Tibial artery (tissue), 4 donors: ENCODE measurements at regions not wholly inside any gene's neighbourhood (a gene's known extent, or its start where the extent isn't known, plus 50 kb on each side); places are given as distances from the start of the nearest gene placed in this dataset.

Experiments
- DNase-seq, 2 donors: peaks; one replicate each; pipeline ENCODE4 v3.0.0-alpha.2; 2019
- H3K27ac ChIP-seq, 2 donors: fragments of 200-600 bp; sonication (generic) in 1 of 2; 1 replicate in 1 of 2; 2 replicates in 1 of 2; pipeline ENCODE4 v1.5.1; 2018 to 2019; ENCODE audit warnings: mild to moderate bottlenecking in 1 of 2
- H3K27me3 ChIP-seq, 2 donors: fragments of 200-600 bp; sonication (generic) in 1 of 2; one replicate each; pipeline versions ENCODE4 v1.5.1 to v1.6.0; 2016 to 2019
- H3K36me3 ChIP-seq, 3 donors: fragments of 200-600 bp; sonication (generic) in 2 of 3; one replicate each; pipeline ENCODE4 v1.5.1; 2016 to 2019; ENCODE audit warnings: mild to moderate bottlenecking in 2 of 3
- H3K4me1 ChIP-seq, 4 donors: fragments of 200-600 bp; sonication (generic) in 2 of 4; 1 replicate in 3 of 4; 2 replicates in 1 of 4; pipeline ENCODE4 v1.5.1; 2016 to 2019
- H3K4me3 ChIP-seq, 2 donors: fragments of 200-600 bp; sonication (generic) in 1 of 2; 1 replicate in 1 of 2; 2 replicates in 1 of 2; pipeline ENCODE4 v1.5.1; 2018 to 2019; ENCODE audit warnings: mild to moderate bottlenecking in 2 of 2
- H3K9me3 ChIP-seq, 3 donors: fragments of 200-600 bp; sonication (generic) in 1 of 3; one replicate each; pipeline ENCODE4 v1.5.1; 2016 to 2019
- intact Hi-C: fragments of 100-400 bp; cut with DNase I; formaldehyde crosslinking; loops from one replicate; pipeline ENCODE4 v1.15.0; 2023; ENCODE audit warnings: low total_unique reads
- TF ChIP-seq, protein P1 (sequence below), 2 experiments: fragments of 200-600 bp in 1 of 2; fragments of 450-650 bp in 1 of 2; IDR thresholded peaks; one replicate each; pipeline ENCODE4 v1.5.1; 2017 to 2019; ENCODE audit warnings: antibody characterized with exemption in 2 of 2, mild to moderate bottlenecking in 1 of 2, moderate library complexity in 1 of 2

DNA sequence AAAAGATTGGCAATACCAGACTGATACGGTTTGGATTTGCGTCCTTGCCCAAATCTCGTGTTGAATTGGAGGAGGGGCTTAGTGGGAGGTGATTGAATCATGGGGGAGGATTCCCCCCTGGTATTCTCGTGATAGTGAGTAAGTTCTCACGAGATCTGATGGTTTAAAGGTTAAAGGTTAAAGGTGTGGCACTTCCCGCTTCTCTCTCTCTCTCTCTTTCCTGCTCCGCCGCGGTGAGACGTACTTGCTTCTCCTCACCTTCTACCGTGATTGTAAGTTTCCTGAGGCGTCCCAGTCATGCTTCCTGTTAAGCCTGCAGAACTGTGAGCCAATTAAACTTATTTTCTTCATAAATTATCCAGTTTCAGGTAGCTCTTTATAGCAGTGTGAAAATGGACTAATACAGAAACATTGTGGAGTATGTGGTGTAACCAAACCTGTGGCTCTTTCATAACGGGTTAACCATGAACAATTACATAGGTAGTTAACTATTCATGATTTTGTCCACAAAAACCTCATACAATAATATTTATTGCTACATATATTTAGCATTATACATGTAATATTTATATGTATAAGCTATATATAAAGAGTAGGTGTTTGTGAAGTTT lies 107.5 kb downstream of the ANXA1 start:
- Histone ChIP-seq H3K36me3 (no peaks in the 10 kb centered on the region), H3K4me1 (no peaks in the 10 kb centered on the region), H3K9me3 (no peaks in the 10 kb centered on the region), H3K27me3 (no peaks in the 10 kb centered on the region), H3K4me3 (no peak overlapping the region), H3K27ac (no peak overlapping the region)
- no peak for DNase-seq
- intact Hi-C loops, result no loop called here
- TF ChIP-seq, protein P1, sequence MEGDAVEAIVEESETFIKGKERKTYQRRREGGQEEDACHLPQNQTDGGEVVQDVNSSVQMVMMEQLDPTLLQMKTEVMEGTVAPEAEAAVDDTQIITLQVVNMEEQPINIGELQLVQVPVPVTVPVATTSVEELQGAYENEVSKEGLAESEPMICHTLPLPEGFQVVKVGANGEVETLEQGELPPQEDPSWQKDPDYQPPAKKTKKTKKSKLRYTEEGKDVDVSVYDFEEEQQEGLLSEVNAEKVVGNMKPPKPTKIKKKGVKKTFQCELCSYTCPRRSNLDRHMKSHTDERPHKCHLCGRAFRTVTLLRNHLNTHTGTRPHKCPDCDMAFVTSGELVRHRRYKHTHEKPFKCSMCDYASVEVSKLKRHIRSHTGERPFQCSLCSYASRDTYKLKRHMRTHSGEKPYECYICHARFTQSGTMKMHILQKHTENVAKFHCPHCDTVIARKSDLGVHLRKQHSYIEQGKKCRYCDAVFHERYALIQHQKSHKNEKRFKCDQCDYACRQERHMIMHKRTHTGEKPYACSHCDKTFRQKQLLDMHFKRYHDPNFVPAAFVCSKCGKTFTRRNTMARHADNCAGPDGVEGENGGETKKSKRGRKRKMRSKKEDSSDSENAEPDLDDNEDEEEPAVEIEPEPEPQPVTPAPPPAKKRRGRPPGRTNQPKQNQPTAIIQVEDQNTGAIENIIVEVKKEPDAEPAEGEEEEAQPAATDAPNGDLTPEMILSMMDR (IDR thresholded peaks at IDR 0.05), result no peak

DNA sequence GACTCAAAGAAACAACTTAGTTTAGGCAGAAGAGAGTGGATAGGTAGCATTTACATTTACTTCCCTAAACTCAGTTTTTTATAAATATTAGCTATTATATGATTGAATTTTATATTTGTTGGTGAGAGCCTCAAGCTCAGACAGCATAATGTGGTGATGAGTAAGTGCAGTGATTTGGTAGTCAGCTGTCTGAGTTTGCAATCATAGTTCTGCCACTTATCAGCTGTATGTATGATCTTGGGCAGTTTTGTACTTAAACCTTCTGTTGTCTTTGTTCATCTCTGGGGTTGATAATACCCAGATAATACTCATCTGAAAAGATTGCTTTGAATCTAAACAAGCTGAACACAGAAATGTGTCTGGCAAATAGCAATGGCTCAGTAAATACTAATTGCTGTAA lies 108.8 kb downstream of the ANXA1 start:
- Histone ChIP-seq H3K4me1 (no peaks in the 10 kb centered on the region), H3K27ac (no peak overlapping the region), H3K27me3 (no peaks in the 10 kb centered on the region), H3K36me3 (no peaks in the 10 kb centered on the region), H3K4me3 (no peak overlapping the region), H3K9me3 (no peaks in the 10 kb centered on the region)
- TF ChIP-seq, protein P1 (IDR thresholded peaks at IDR 0.05), result no peak
- intact Hi-C loops, result no loop called here
- DNase-seq, result no peak

DNA sequence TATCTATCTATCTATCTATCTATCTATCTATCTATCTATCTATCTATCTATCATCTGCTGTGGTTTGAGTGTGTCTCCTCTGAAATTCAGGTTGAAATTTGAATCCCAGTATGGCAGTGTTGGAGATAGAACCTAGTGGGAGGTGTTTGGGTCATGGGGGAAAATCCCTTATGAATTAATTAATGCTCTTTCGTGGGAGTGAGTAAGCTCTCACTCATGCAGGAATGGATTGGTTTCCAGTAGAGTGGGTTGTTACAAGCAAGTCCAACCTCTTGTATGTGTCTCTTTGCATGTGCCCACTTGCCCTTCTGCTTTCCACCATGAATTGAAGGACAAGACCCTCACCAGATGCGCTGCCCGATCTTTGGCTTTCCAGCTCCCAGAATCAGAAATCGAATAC lies 113.0 kb downstream of the ANXA1 start:
- Histone ChIP-seq H3K36me3 (no peaks in the 10 kb centered on the region), H3K27ac (no peak overlapping the region), H3K4me1 (no peaks in the 10 kb centered on the region), H3K4me3 (no peak overlapping the region), H3K9me3 (no peaks in the 10 kb centered on the region), H3K27me3 (no peaks in the 10 kb centered on the region)
- TF ChIP-seq, protein P1 (IDR thresholded peaks at IDR 0.05), result no peak
- no peak for DNase-seq
- intact Hi-C loops, result no loop called here

DNA sequence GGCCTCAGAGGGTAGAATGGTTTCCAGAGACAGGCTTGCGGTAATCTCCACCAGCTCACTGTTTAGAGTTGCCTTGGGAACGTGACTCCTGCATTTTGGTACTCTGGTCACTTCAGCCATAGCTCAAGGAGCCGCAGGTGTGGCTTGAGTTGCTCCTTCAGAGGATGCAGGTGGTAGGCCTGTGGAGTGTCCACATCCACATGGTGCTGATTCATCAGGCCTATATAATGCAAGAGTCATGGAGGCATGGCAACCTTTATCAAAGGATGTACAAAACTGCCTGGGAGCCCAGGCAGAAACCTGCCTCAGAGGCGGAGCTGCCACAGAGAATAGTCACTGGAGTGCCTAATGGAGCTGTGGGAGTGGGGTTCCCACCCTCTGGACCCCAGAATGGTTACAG lies 114.2 kb downstream of the ANXA1 start:
- Histone ChIP-seq H3K36me3 (no peaks in the 10 kb centered on the region), H3K27me3 (no peaks in the 10 kb centered on the region), H3K9me3 (no peaks in the 10 kb centered on the region), H3K4me1 (no peaks in the 10 kb centered on the region), H3K4me3 (no peak overlapping the region), H3K27ac (no peak overlapping the region)
- intact Hi-C loops, result no loop called here
- TF ChIP-seq, protein P1 (IDR thresholded peaks at IDR 0.05), result no peak
- DNase-seq, result no peak

DNA sequence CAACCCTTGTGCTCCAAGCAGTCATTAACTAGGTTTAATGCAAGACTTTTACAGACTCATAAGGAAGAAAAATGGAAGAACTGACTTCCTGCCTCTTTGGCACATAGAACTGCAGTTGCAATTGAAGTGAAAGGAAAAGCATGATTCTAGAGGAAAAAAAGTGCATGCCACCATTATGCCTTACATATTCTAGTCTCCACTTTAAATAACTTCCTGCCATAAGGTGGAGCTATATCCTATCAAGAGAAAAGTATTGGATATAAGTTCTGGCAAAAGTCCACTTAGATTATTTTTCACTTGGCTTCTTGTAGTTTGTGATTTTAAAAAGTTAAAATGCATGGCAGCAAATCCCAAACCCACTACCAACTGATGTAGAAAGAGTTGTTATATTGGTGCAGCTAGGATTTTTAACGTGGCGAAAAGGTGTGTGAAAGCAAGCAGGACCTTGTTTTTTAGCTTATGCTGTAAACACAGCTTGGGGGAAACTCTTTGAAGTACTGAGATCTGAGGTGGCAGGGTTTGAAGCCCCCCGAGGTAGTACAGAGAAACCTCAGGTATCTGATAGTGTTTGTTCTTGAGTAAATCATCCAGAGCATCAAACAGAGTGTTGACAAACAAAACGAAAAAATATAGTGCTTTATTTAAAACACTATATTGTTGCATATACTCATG lies 117.9 kb downstream of the ANXA1 start:
- DNase-seq, result no peak
- H3K4me1 ChIP-seq, result no peaks in the 10 kb centered on the region
- no peaks in the 10 kb centered on the region for H3K9me3 ChIP-seq
- H3K27me3 ChIP-seq, result no peaks in the 10 kb centered on the region
- intact Hi-C loops, result no loop called here
- TF ChIP-seq, protein P1 (IDR thresholded peaks at IDR 0.05), result no peak
- no peak overlapping the region for H3K4me3 ChIP-seq
- H3K36me3 ChIP-seq, result no peaks in the 10 kb centered on the region
- no peak overlapping the region for H3K27ac ChIP-seq
